ENCODE measurements at regions not wholly inside any gene's neighbourhood (a gene's known extent, or its start where the extent isn't known, plus 50 kb on each side); places are given as distances from the start of the nearest gene placed in this dataset.

GRCh38 chr1:60982539-60982938 is 99.8 kb upstream of the NFIA start:
- Histone ChIP-seq H3K27me3 (ENCODE audit: insufficient read depth, low read length) (no peaks in the 10 kb centered on the region), H3K4ac (ENCODE audit: low read depth, low read length) (no peak overlapping the region), H2AFZ (ENCODE audit: low read length) (no peak overlapping the region), H3K14ac (ENCODE audit: insufficient read depth, low read length) (no peak overlapping the region), H3K4me2 (ENCODE audit: insufficient read depth, insufficient read length, low read length) (no peak overlapping the region), H3K27ac (ENCODE audit: insufficient read length, low read depth, low read length) (no peak overlapping the region), H4K5ac (ENCODE audit: insufficient read length, low read depth, low read length) (no peak overlapping the region), H2BK5ac (ENCODE audit: insufficient read length, low read length) (no peak overlapping the region), H4K91ac (ENCODE audit: insufficient read length, low read depth, low read length) (no peak overlapping the region), H3T11ph (ENCODE audit: low read length) (no peak overlapping the region), H3K18ac (ENCODE audit: insufficient read length, low read depth, low read length) (no peak overlapping the region), H3K23me2 (ENCODE audit: insufficient read length, low read depth, low read length, poor library complexity, severe bottlenecking) (no peaks in the 10 kb centered on the region), H2BK15ac (ENCODE audit: low read depth, low read length) (no peak overlapping the region), H4K20me1 (ENCODE audit: control insufficient read depth, insufficient read depth, insufficient read length) (no peaks in the 10 kb centered on the region), H3K56ac (ENCODE audit: insufficient read length, low read depth, low read length) (no peak overlapping the region), H3K9ac (ENCODE audit: extremely low read depth, insufficient read length, low read length) (no peak overlapping the region), H3K9me3 (ENCODE audit: control insufficient read depth, low read depth, low read length) (no peaks in the 10 kb centered on the region), H4K8ac (replicated peaks; ENCODE audit: insufficient read length, low read depth, low read length) (no peak overlapping the region), H2BK20ac (ENCODE audit: low read depth, low read length, poor library complexity, severe bottlenecking) (no peak overlapping the region), H3K4me1 (ENCODE audit: insufficient read depth, low read length) (no peaks in the 10 kb centered on the region), H2AK5ac (ENCODE audit: insufficient read length, low read length) (no peak overlapping the region), H3K23ac (ENCODE audit: insufficient read length, low read depth, low read length) (no peak overlapping the region), H3K79me1 (ENCODE audit: insufficient read depth, low read depth, low read length, poor library complexity, severe bottlenecking) (no peaks in the 10 kb centered on the region), H2BK12ac (ENCODE audit: insufficient read length, low read depth, low read length) (no peak overlapping the region), H2BK120ac (ENCODE audit: low read depth, low read length, poor library complexity, severe bottlenecking) (no peak overlapping the region), H3K79me2 (ENCODE audit: insufficient read depth, low read length) (no peaks in the 10 kb centered on the region)
- H3K36me3 Mint-ChIP-seq (ENCODE audit: insufficient read depth in 1 of 3, low read depth in 3 of 3) = no peaks in the 10 kb centered on the region
- peaks cover 2% of the 10 kb centered on the region; the same call in 1 of the 2 replicates for H3K27me3 Mint-ChIP-seq (ENCODE audit: low read depth)
- no peak overlapping the region for H3K4me3 Mint-ChIP-seq
- peaks cover 0 to 2% of the 10 kb centered on the region in 2 experiments; a peak in 2 of 4 replicates for H3K4me1 Mint-ChIP-seq
- H3K27ac Mint-ChIP-seq = no peak overlapping the region
- H3K9me3 Mint-ChIP-seq = no peaks in the 10 kb centered on the region
- no CpG with 5 or more reads among the region's 1 CpG for WGBS (ENCODE audit: extremely low coverage, insufficient read length, low lambda C conversion rate)
- no peak for DNase-seq
- TF ChIP-seq CTCF (conservative IDR thresholded peaks at IDR 0.05) = no peak
